ENCODE measurements at regions not wholly inside any gene's neighbourhood (a gene's known extent, or its start where the extent isn't known, plus 50 kb on each side); places are given as distances from the start of the nearest gene placed in this dataset.

GRCh38 chr1:82091265-82091664 is 290.5 kb downstream of the ADGRL2 start:
- H3K4me3 ChIP-seq (ENCODE audit: low read depth, low read length), result no peak overlapping the region
- DNase-seq (ENCODE audit: low read depth), result no peak
- no peak for TF ChIP-seq CTCF (IDR thresholded peaks at IDR 0.05; ENCODE audit: low read depth, low read length, missing control alignments)

GRCh38 chr1:82090104-82090503 is 289.4 kb downstream of the ADGRL2 start:
- DNase-seq (ENCODE audit: low read depth), result no peak
- TF ChIP-seq CTCF (IDR thresholded peaks at IDR 0.05; ENCODE audit: low read depth, low read length, missing control alignments), result no peak
- no peak overlapping the region for H3K4me3 ChIP-seq (ENCODE audit: low read depth, low read length)

- H3K4me3 ChIP-seq (ENCODE audit: low read depth, low read length), result no peak overlapping the region
- no peak for TF ChIP-seq CTCF (IDR thresholded peaks at IDR 0.05; ENCODE audit: low read depth, low read length, missing control alignments)
- DNase-seq (ENCODE audit: low read depth), result no peak
Observed at GRCh38 chr1:82086739-82087138, 286.0 kb downstream of the ADGRL2 start.

GRCh38 chr1:82079607-82080006 is 278.9 kb downstream of the ADGRL2 start:
- DNase-seq (ENCODE audit: low read depth), result no peak
- no peak overlapping the region for H3K4me3 ChIP-seq (ENCODE audit: low read depth, low read length)
- TF ChIP-seq CTCF (IDR thresholded peaks at IDR 0.05; ENCODE audit: low read depth, low read length, missing control alignments), result no peak

- no peak for DNase-seq (ENCODE audit: low read depth)
- TF ChIP-seq CTCF (IDR thresholded peaks at IDR 0.05; ENCODE audit: low read depth, low read length, missing control alignments), result no peak
- no peak overlapping the region for H3K4me3 ChIP-seq (ENCODE audit: low read depth, low read length)
Observed at GRCh38 chr1:82073659-82074058, 272.9 kb downstream of the ADGRL2 start.

- no peak for TF ChIP-seq CTCF (IDR thresholded peaks at IDR 0.05; ENCODE audit: low read depth, low read length, missing control alignments)
- H3K4me3 ChIP-seq (ENCODE audit: low read depth, low read length), result no peak overlapping the region
- DNase-seq (ENCODE audit: low read depth), result no peak
Observed at GRCh38 chr1:82073071-82073470, 272.3 kb downstream of the ADGRL2 start.

- DNase-seq (ENCODE audit: low read depth), result no peak
- TF ChIP-seq CTCF (IDR thresholded peaks at IDR 0.05; ENCODE audit: low read depth, low read length, missing control alignments), result no peak
- H3K4me3 ChIP-seq (ENCODE audit: low read depth, low read length), result no peak overlapping the region
Observed at GRCh38 chr1:82065916-82066315, 265.2 kb downstream of the ADGRL2 start.

All from GM12864 (cell line).